HepG2 (cell line): ENCODE measurements at regions not wholly inside any gene's neighbourhood (a gene's known extent, or its start where the extent isn't known, plus 50 kb on each side); places are given as distances from the start of the nearest gene placed in this dataset.

ENCODE experiments used
- ATAC-seq: fragments of 200-7000 bp; cut with Tn5 transposase; 3 replicates; pipeline ENCODE4 v1.9.1; 2020; ENCODE audit warnings: mild to moderate bottlenecking, moderate library complexity
- BruUV-seq: library from RNA; stranded (reverse); fragments of 400-500 nt; replicated peaks from 2 replicates; lab custom pipeline; 2021; lab: Mats Ljungman, UMichigan
- CTCF ChIA-PET: fragments of 300-600 bp; formaldehyde crosslinking; extraction: SDS; loops from one replicate; lab custom pipeline; 2021; ENCODE audit warnings: low total read pairs, inconsistent platforms, low intra/inter-chr PET ratio; lab: Yijun Ruan, JAX
- POLR2A ChIA-PET: fragments of 350-600 bp; sonication (Branson Sonifier 250); formaldehyde crosslinking; loops from one replicate; lab custom pipeline; 2020; ENCODE audit warnings: antibody characterized with exemption, inconsistent platforms; lab: Yijun Ruan, JAX
- DNase-seq: peaks from one replicate; pipeline ENCODE4 v3.0.0-alpha.2; 2015; ENCODE audit warnings: low spot score
- FAIRE-seq: peaks from 3 replicates; lab custom pipeline; 2011; peaks lifted over from hg19 to GRCh38; lab: Jason Lieb, UNC
- H2AFZ ChIP-seq: one replicate; pipeline ENCODE4 v1.6.1; 2011; ENCODE audit warnings: low read length, inconsistent platforms
- H3K27ac ChIP-seq: fragments of 300-600 bp; 3 replicates; pipeline ENCODE4 v1.8.0; 2011; ENCODE audit warnings: mixed run types, mild to moderate bottlenecking, mixed read lengths, low read length, inconsistent platforms; ENCODE audit not compliant: insufficient read depth; ENCODE audit errors: extremely low read length
- H3K27me3 ChIP-seq, 2 experiments: fragments of 200-600 bp in 1 of 2; 2 replicates in 1 of 2; 3 replicates in 1 of 2; pipeline versions ENCODE4 v1.6.0 to v1.8.0; 2011; ENCODE audit warnings: low read length in 2 of 2, mild to moderate bottlenecking in 2 of 2, moderate library complexity in 2 of 2, inconsistent platforms in 1 of 2; ENCODE audit not compliant: insufficient read depth in 2 of 2, control insufficient read depth in 1 of 2
- H3K36me3 ChIP-seq, 2 experiments: fragments of 200-600 bp in 1 of 2; replicated peaks in 1 of 2; 2 replicates in 1 of 2; 3 replicates in 1 of 2; pipeline versions ENCODE4 v1.5.1 to v1.8.0; 2011; ENCODE audit warnings: low read length in 2 of 2, inconsistent platforms in 1 of 2; ENCODE audit not compliant: insufficient read depth in 2 of 2, control insufficient read depth in 1 of 2
- H3K4me1 ChIP-seq: 2 replicates; pipeline ENCODE4 v1.5.1; 2012; ENCODE audit warnings: low read length, inconsistent platforms; ENCODE audit not compliant: insufficient read depth
- H3K4me2 ChIP-seq: 2 replicates; pipeline ENCODE4 v1.6.0; 2011; ENCODE audit warnings: low read depth, low read length, inconsistent platforms
- H3K4me3 ChIP-seq, 3 experiments: fragments of 200-600 bp in 1 of 3; sonication (generic), shearing (Covaris generic) in 1 of 3; replicated peaks in 1 of 3; 2 replicates each; pipeline ENCODE4 v1.5.1; 2011 to 2016; ENCODE audit warnings: low read length in 3 of 3, inconsistent platforms in 2 of 3, low read depth in 2 of 3, mild to moderate bottlenecking in 2 of 3, control low read depth in 1 of 3, mixed read lengths in 1 of 3; ENCODE audit not compliant: insufficient read depth in 1 of 3
- H3K79me2 ChIP-seq: one replicate; pipeline ENCODE4 v1.6.1; 2011; ENCODE audit warnings: low read length, inconsistent platforms; ENCODE audit not compliant: insufficient read depth
- H3K9ac ChIP-seq: 2 replicates; pipeline ENCODE4 v1.6.0; 2011; ENCODE audit warnings: mild to moderate bottlenecking, low read depth, low read length, inconsistent platforms; ENCODE audit not compliant: insufficient read depth
- H3K9me3 ChIP-seq: 2 replicates; pipeline ENCODE4 v1.5.1; 2012; ENCODE audit warnings: mild to moderate bottlenecking, low read length
- H4K20me1 ChIP-seq: 2 replicates; pipeline ENCODE4 v1.6.0; 2011; ENCODE audit warnings: inconsistent platforms, mild to moderate bottlenecking, low read length, moderate library complexity; ENCODE audit not compliant: insufficient read depth
- ADNP ChIP-seq: sonication (generic); formaldehyde crosslinking; IDR thresholded peaks from 2 replicates; pipeline ENCODE4 v1.4.0; 2020; ENCODE audit warnings: missing genetic modification reagents
- ARID2 ChIP-seq: sonication (generic); formaldehyde crosslinking; IDR thresholded peaks from 2 replicates; pipeline ENCODE4 v1.8.1; 2022; ENCODE audit warnings: mild to moderate bottlenecking, missing genetic modification reagents, borderline replicate concordance
- KDM2A ChIP-seq: sonication (generic); formaldehyde crosslinking; IDR thresholded peaks from 2 replicates; pipeline ENCODE4 v1.4.0; 2020; ENCODE audit warnings: low read depth, missing genetic modification reagents, borderline replicate concordance
- MTERF4 ChIP-seq: sonication (generic); formaldehyde crosslinking; IDR thresholded peaks from 2 replicates; pipeline ENCODE4 v1.8.0; 2023; ENCODE audit warnings: mild to moderate bottlenecking, missing genetic modification reagents
- NFE2 ChIP-seq: sonication (generic); formaldehyde crosslinking; IDR thresholded peaks from 2 replicates; pipeline ENCODE4 v1.4.0; 2020; ENCODE audit warnings: missing genetic modification reagents
- NFIC ChIP-seq: IDR thresholded peaks from 2 replicates; pipeline ENCODE4 v1.6.1; 2012; ENCODE audit warnings: mild to moderate bottlenecking, low read length, inconsistent platforms
- RELA ChIP-seq: sonication (generic); formaldehyde crosslinking; IDR thresholded peaks from 2 replicates; pipeline ENCODE4 v1.4.0; 2020; ENCODE audit warnings: missing genetic modification reagents
- SNAPC5 ChIP-seq: sonication (generic); formaldehyde crosslinking; IDR thresholded peaks from 2 replicates; pipeline ENCODE4 v1.8.1; 2023; ENCODE audit warnings: mild to moderate bottlenecking, missing genetic modification reagents, borderline replicate concordance
- SP1 ChIP-seq, 2 experiments: fragments of 450-650 bp in 1 of 2; sonication (generic) in 1 of 2; formaldehyde crosslinking in 1 of 2; IDR thresholded peaks; 2 replicates each; pipeline versions ENCODE4 v1.4.0 to v1.6.1; 2016 to 2020; ENCODE audit warnings: missing genetic modification reagents in 1 of 2
- TBP ChIP-seq: sonication (generic); formaldehyde crosslinking; IDR thresholded peaks from 2 replicates; pipeline ENCODE4 v1.5.0; 2020; ENCODE audit warnings: missing genetic modification reagents
- ZBTB44 ChIP-seq: sonication (generic); formaldehyde crosslinking; IDR thresholded peaks from 2 replicates; pipeline ENCODE4 v1.4.0; 2020; ENCODE audit warnings: missing genetic modification reagents
- ZEB1 ChIP-seq: IDR thresholded peaks from 2 replicates; pipeline ENCODE4 v1.6.1; 2012; ENCODE audit warnings: mild to moderate bottlenecking, low read depth, inconsistent platforms; ENCODE audit not compliant: insufficient replicate concordance
- ZNF101 ChIP-seq: sonication (generic); formaldehyde crosslinking; IDR thresholded peaks from 2 replicates; pipeline ENCODE4 v1.4.0; 2020; ENCODE audit warnings: mild to moderate bottlenecking, low read depth, missing genetic modification reagents, borderline replicate concordance
- ZNF34 ChIP-seq: sonication (generic); formaldehyde crosslinking; IDR thresholded peaks from 2 replicates; pipeline ENCODE4 v1.4.0; 2020; ENCODE audit warnings: mild to moderate bottlenecking, missing genetic modification reagents, borderline replicate concordance
- ZNF737 ChIP-seq: sonication (generic); formaldehyde crosslinking; IDR thresholded peaks from 2 replicates; pipeline ENCODE4 v1.5.0; 2020; ENCODE audit warnings: missing genetic modification reagents, mild to moderate bottlenecking, borderline replicate concordance
- ZNF768 ChIP-seq: sonication (generic); formaldehyde crosslinking; IDR thresholded peaks from 2 replicates; pipeline ENCODE4 v1.4.0; 2020; ENCODE audit warnings: missing genetic modification reagents
- ZNF772 ChIP-seq: sonication (generic); formaldehyde crosslinking; IDR thresholded peaks from 2 replicates; pipeline ENCODE4 v1.5.0; 2020; ENCODE audit warnings: mild to moderate bottlenecking, missing genetic modification reagents
- WGBS: methylation state at CpG from one replicate; pipeline ENCODE4 v1.1.6; 2017; ENCODE audit warnings: low lambda C conversion rate; 5-methylcytosine and 5-hydroxymethylcytosine counted together
- in situ Hi-C: cut with HindIII; loops from 2 replicates; pipeline ENCODE4 v1.10.0; 2017; ENCODE audit warnings: low pct_unique_long_range_greater_than_20kb; ENCODE audit not compliant: extremely low pct_ligation_motif_present
- intact Hi-C: fragments of 100-400 bp; cut with micrococcal nuclease; formaldehyde crosslinking; loops from one replicate; pipeline ENCODE4 v1.10.0; 2022; ENCODE audit not compliant: unreplicated experiment

GRCh38 chr18:24548583-24548982 lies 88.1 kb downstream of the HRH4 start:
- in situ Hi-C loops (no loop called here), intact Hi-C loops (loop anchor here (10.0 kb wide), 1 partner anchor 1346 kb away; no protein-coding TSS in a partner anchor)
- ATAC-seq: no peak
- H3K27ac ChIP-seq: no peak overlapping the region
- no peaks in the 10 kb centered on the region for H3K4me1 ChIP-seq
- no peaks in the 10 kb centered on the region for H3K9me3 ChIP-seq
- CTCF ChIA-PET: no interaction called here
- FAIRE-seq: no peak
- no TSS peak for BruUV-seq
- POLR2A ChIA-PET: no interaction called here
- no peak overlapping the region for H3K4me2 ChIP-seq
- no peaks in the 10 kb centered on the region for H3K79me2 ChIP-seq
- H3K27me3 ChIP-seq: 0 out of 5 replicates have a peak, but pooled peaks cover 0 to under 1% of the 10 kb centered on the region in 2 experiments
- H2AFZ ChIP-seq: no peak overlapping the region
- no peaks in the 10 kb centered on the region for H3K36me3 ChIP-seq
- H3K4me3 ChIP-seq: no peak overlapping the region
- H4K20me1 ChIP-seq: no peaks in the 10 kb centered on the region
- no peak for DNase-seq
- H3K9ac ChIP-seq: no peak overlapping the region
- no peak for TF ChIP-seq ZNF101 (CRISPR knock-in tag)
- TF ChIP-seq ARID2 (CRISPR knock-in tag): no peak
- no peak for TF ChIP-seq ZEB1
- TF ChIP-seq MTERF4 (CRISPR knock-in tag): no peak
- WGBS: 14% methylated on average over 3 of the region's 4 CpGs

- ChIA-PET CTCF (no interaction called here), POLR2A (no interaction called here)
- no TSS peak for BruUV-seq
- FAIRE-seq (no peak), DNase-seq (no peak), ATAC-seq (no peak)
- no peaks in the 10 kb centered on the region for H3K9me3 ChIP-seq
- H3K79me2 ChIP-seq: no peaks in the 10 kb centered on the region
- in situ Hi-C loops: no loop called here
- H3K9ac ChIP-seq: no peak overlapping the region
- no peaks in the 10 kb centered on the region for H4K20me1 ChIP-seq
- no peaks in the 10 kb centered on the region for H3K36me3 ChIP-seq
- 11% methylated on average over 4 of the region's 4 CpGs for WGBS
- H3K27me3 ChIP-seq: peaks cover 0 to 3% of the 10 kb centered on the region in 2 experiments; a peak in 1 of 5 replicates
- no peak overlapping the region for H2AFZ ChIP-seq
- TF ChIP-seq ZNF768 (CRISPR knock-in tag): no peak
- TF ChIP-seq ZNF737: no peak
- TF ChIP-seq SNAPC5 (CRISPR knock-in tag): no peak
- no peak for TF ChIP-seq ADNP (CRISPR knock-in tag)
- TF ChIP-seq ZNF772: no peak
- no peak for TF ChIP-seq TBP (CRISPR knock-in tag)
- no peak for TF ChIP-seq NFE2 (CRISPR knock-in tag)
- no peak for TF ChIP-seq NFIC
- no peak for TF ChIP-seq SP1 (IDR thresholded peaks at IDR 0.05)
- TF ChIP-seq SP1 (CRISPR knock-in tag; IDR thresholded peaks at IDR 0.05): no peak
- no peak for TF ChIP-seq KDM2A (CRISPR knock-in tag)
- TF ChIP-seq ZNF34: no peak
- TF ChIP-seq ZBTB44 (CRISPR knock-in tag): no peak
- TF ChIP-seq RELA: no peak
- H3K4me3 ChIP-seq: no peak overlapping the region
- no peaks in the 10 kb centered on the region for H3K4me1 ChIP-seq
- intact Hi-C loops: no loop called here
- H3K27ac ChIP-seq: no peak overlapping the region
- H3K4me2 ChIP-seq: no peak overlapping the region
These were observed 91.8 kb downstream of the HRH4 start for GRCh38 chr18:24552218-24552617.
